H9 (cell line): ENCODE measurements at regions not wholly inside any gene's neighbourhood (a gene's known extent, or its start where the extent isn't known, plus 50 kb on each side); places are given as distances from the start of the nearest gene placed in this dataset.

Experiments
- DNase-seq: peaks from one replicate; pipeline ENCODE4 v3.0.0-alpha.2; 2017
- H2AFZ ChIP-seq: one replicate; pipeline ENCODE4 v1.6.1; 2013; ENCODE audit warnings: mild to moderate bottlenecking, low read length, control low read depth, moderate library complexity
- H2AK5ac ChIP-seq: 2 replicates; pipeline ENCODE4 v1.6.1; 2013; ENCODE audit warnings: low read length, control low read depth, mixed read lengths; ENCODE audit not compliant: insufficient read length
- H2BK120ac ChIP-seq: one replicate; pipeline ENCODE4 v1.6.1; 2013; ENCODE audit warnings: low read depth, mild to moderate bottlenecking, low read length, control low read depth, inconsistent platforms; ENCODE audit not compliant: poor library complexity, severe bottlenecking
- H2BK12ac ChIP-seq: 2 replicates; pipeline ENCODE4 v1.6.1; 2013; ENCODE audit warnings: low read length, control low read depth, mixed read lengths, low read depth; ENCODE audit not compliant: insufficient read length
- H2BK15ac ChIP-seq: 2 replicates; pipeline ENCODE4 v1.6.1; 2013; ENCODE audit warnings: low read depth, low read length, control low read depth
- H2BK20ac ChIP-seq: one replicate; pipeline ENCODE4 v1.6.1; 2013; ENCODE audit warnings: low read depth, mild to moderate bottlenecking, low read length, control low read depth, inconsistent platforms; ENCODE audit not compliant: poor library complexity, severe bottlenecking
- H2BK5ac ChIP-seq: 2 replicates; pipeline ENCODE4 v1.6.1; 2013; ENCODE audit warnings: low read length, control low read depth, mixed read lengths; ENCODE audit not compliant: insufficient read length
- H3K14ac ChIP-seq: 2 replicates; pipeline ENCODE4 v1.6.1; 2013; ENCODE audit warnings: low read length, control low read depth; ENCODE audit not compliant: insufficient read depth
- H3K18ac ChIP-seq: 2 replicates; pipeline ENCODE4 v1.6.1; 2013; ENCODE audit warnings: low read depth, mild to moderate bottlenecking, mixed read lengths, low read length, control low read depth; ENCODE audit not compliant: insufficient read length
- H3K23ac ChIP-seq: 2 replicates; pipeline ENCODE4 v1.6.1; 2013; ENCODE audit warnings: low read length, control low read depth, mixed read lengths, low read depth; ENCODE audit not compliant: insufficient read length
- H3K23me2 ChIP-seq: 2 replicates; pipeline ENCODE4 v1.6.1; 2013; ENCODE audit warnings: low read depth, mild to moderate bottlenecking, mixed read lengths, low read length, control low read depth; ENCODE audit not compliant: insufficient read length, poor library complexity, severe bottlenecking
- H3K27ac ChIP-seq: 2 replicates; pipeline ENCODE4 v1.5.1; 2013; ENCODE audit warnings: low read length, control low read depth, mixed read lengths, low read depth; ENCODE audit not compliant: insufficient read length
- H3K27me3 ChIP-seq: 2 replicates; pipeline ENCODE4 v1.6.1; 2013; ENCODE audit warnings: low read length, control low read depth, inconsistent platforms; ENCODE audit not compliant: insufficient read depth
- H3K4ac ChIP-seq: 2 replicates; pipeline ENCODE4 v1.6.1; 2013; ENCODE audit warnings: low read depth, mild to moderate bottlenecking, control low read depth, inconsistent platforms, low read length, moderate library complexity
- H3K4me1 ChIP-seq: 2 replicates; pipeline ENCODE4 v1.6.1; 2013; ENCODE audit warnings: low read length, control low read depth, inconsistent platforms; ENCODE audit not compliant: insufficient read depth
- H3K4me2 ChIP-seq: 2 replicates; pipeline ENCODE4 v1.6.1; 2013; ENCODE audit warnings: low read length, control low read depth, mixed read lengths; ENCODE audit not compliant: insufficient read length, insufficient read depth
- H3K56ac ChIP-seq: 2 replicates; pipeline ENCODE4 v1.6.1; 2013; ENCODE audit warnings: low read depth, mild to moderate bottlenecking, mixed read lengths, low read length, control low read depth; ENCODE audit not compliant: insufficient read length
- H3K79me1 ChIP-seq: 2 replicates; pipeline ENCODE4 v1.6.1; 2013; ENCODE audit warnings: low read depth, mild to moderate bottlenecking, moderate library complexity, low read length, control low read depth, inconsistent platforms; ENCODE audit not compliant: insufficient read depth, poor library complexity, severe bottlenecking
- H3K79me2 ChIP-seq: 2 replicates; pipeline ENCODE4 v1.6.1; 2013; ENCODE audit warnings: low read length, control low read depth, inconsistent platforms; ENCODE audit not compliant: insufficient read depth
- H3K9ac ChIP-seq: 2 replicates; pipeline ENCODE4 v1.6.1; 2013; ENCODE audit warnings: low read length, control low read depth, mixed read lengths; ENCODE audit not compliant: insufficient read length; ENCODE audit errors: extremely low read depth
- H3K9me3 ChIP-seq: one replicate; pipeline ENCODE4 v1.6.1; 2013; ENCODE audit warnings: low read depth, low read length, inconsistent platforms; ENCODE audit not compliant: control insufficient read depth
- H3T11ph ChIP-seq: one replicate; pipeline ENCODE4 v1.6.1; 2013; ENCODE audit warnings: mild to moderate bottlenecking, low read length, control low read depth, inconsistent platforms
- H4K20me1 ChIP-seq: one replicate; pipeline ENCODE4 v1.6.1; 2013; ENCODE audit not compliant: control insufficient read depth, insufficient read length, insufficient read depth
- H4K5ac ChIP-seq: 2 replicates; pipeline ENCODE4 v1.6.1; 2013; ENCODE audit warnings: low read depth, mild to moderate bottlenecking, mixed read lengths, low read length, control low read depth; ENCODE audit not compliant: insufficient read length
- H4K8ac ChIP-seq: replicated peaks from 2 replicates; pipeline ENCODE4 v1.6.1; 2013; ENCODE audit warnings: low read length, control low read depth, mixed read lengths, low read depth; ENCODE audit not compliant: insufficient read length
- H4K91ac ChIP-seq: 2 replicates; pipeline ENCODE4 v1.6.1; 2013; ENCODE audit warnings: low read depth, mild to moderate bottlenecking, moderate library complexity, mixed read lengths, low read length, control low read depth; ENCODE audit not compliant: insufficient read length
- H3K27ac Mint-ChIP-seq, 3 experiments: 2 replicates in 2 of 3; 3 replicates in 1 of 3; pipeline ENCODE4 v1.8.0; 2020 to 2021; ENCODE audit warnings: mixed read lengths in 3 of 3, mild to moderate bottlenecking in 1 of 3, moderate library complexity in 1 of 3
- H3K27me3 Mint-ChIP-seq: 2 replicates; pipeline ENCODE4 v1.8.0; 2021; ENCODE audit warnings: low read depth, mild to moderate bottlenecking, moderate library complexity, mixed read lengths
- H3K36me3 Mint-ChIP-seq, 3 experiments: 2 replicates in 2 of 3; 3 replicates in 1 of 3; pipeline ENCODE4 v1.8.0; 2020 to 2021; ENCODE audit warnings: low read depth in 3 of 3, mixed read lengths in 3 of 3; ENCODE audit not compliant: insufficient read depth in 1 of 3
- H3K4me1 Mint-ChIP-seq, 2 experiments: 2 replicates each; pipeline ENCODE4 v1.8.0; 2020; ENCODE audit warnings: mixed read lengths in 2 of 2
- H3K4me3 Mint-ChIP-seq, 2 experiments: 2 replicates in 1 of 2; 3 replicates in 1 of 2; pipeline ENCODE4 v1.8.0; 2020 to 2021; ENCODE audit warnings: mild to moderate bottlenecking in 2 of 2, mixed read lengths in 2 of 2, moderate library complexity in 1 of 2
- H3K9me3 Mint-ChIP-seq, 2 experiments: 2 replicates in 1 of 2; 3 replicates in 1 of 2; pipeline ENCODE4 v1.8.0; 2020; ENCODE audit warnings: mild to moderate bottlenecking in 2 of 2, mixed read lengths in 2 of 2, moderate library complexity in 1 of 2
- CTCF ChIP-seq: fragments of 200-600 bp; sonication (generic); conservative IDR thresholded peaks from 3 replicates; pipeline ENCODE4 v1.8.0; 2021; ENCODE audit warnings: antibody characterized with exemption, mild to moderate bottlenecking
- WGBS: extraction: QIAGEN DNeasy Blood & Tissue Kit; methylation state at CpG from one replicate; pipeline ENCODE4 v1.1.7; 2013; ENCODE audit warnings: missing lambda C conversion rate, low lambda C conversion rate, mixed read lengths; ENCODE audit not compliant: insufficient read length; ENCODE audit errors: extremely low coverage; 5-methylcytosine and 5-hydroxymethylcytosine counted together

GRCh38 chr5:120151181-120151580 lies 312.9 kb upstream of the PRR16 start:
- Mint-ChIP-seq H3K4me3 (no peak overlapping the region), H3K4me1 (peaks cover 10% of the 10 kb centered on the region in 2 experiments; a peak in 3 of 4 replicates), H3K27me3 (no peaks in the 10 kb centered on the region; the same call in 1 of the 2 replicates), H3K36me3 (peaks cover 2 to 11% (median 3%) of the 10 kb centered on the region in 3 experiments; a peak in 5 of 7 replicates), H3K27ac (no peak overlapping the region), H3K9me3 (peaks cover 6 to 10% of the 10 kb centered on the region in 2 experiments)
- Histone ChIP-seq H3T11ph (no peak overlapping the region), H3K9ac (no peak overlapping the region), H3K18ac (no peak overlapping the region), H3K4me2 (no peak overlapping the region), H3K4me1 (no peaks in the 10 kb centered on the region), H3K9me3 (no peaks in the 10 kb centered on the region), H3K23ac (no peak overlapping the region), H4K5ac (no peak overlapping the region), H2BK20ac (no peak overlapping the region), H2BK5ac (no peak overlapping the region), H3K56ac (no peak overlapping the region), H4K91ac (no peak overlapping the region), H3K14ac (no peak overlapping the region), H3K27me3 (no peaks in the 10 kb centered on the region), H3K4ac (no peak overlapping the region), H4K8ac (no peak overlapping the region), H3K27ac (no peak overlapping the region), H3K79me1 (no peaks in the 10 kb centered on the region), H2BK120ac (no peak overlapping the region), H3K79me2 (no peaks in the 10 kb centered on the region), H2AFZ (no peak overlapping the region), H3K23me2 (no peaks in the 10 kb centered on the region), H4K20me1 (no peaks in the 10 kb centered on the region), H2AK5ac (no peak overlapping the region), H2BK15ac (no peak overlapping the region), H2BK12ac (no peak overlapping the region)
- no CpG with 5 or more reads among the region's 1 CpG for WGBS
- no peak for DNase-seq
- TF ChIP-seq CTCF: no peak
